ENCODE measurements at regions not wholly inside any gene's neighbourhood (a gene's known extent, or its start where the extent isn't known, plus 50 kb on each side); places are given as distances from the start of the nearest gene placed in this dataset.

DNA sequence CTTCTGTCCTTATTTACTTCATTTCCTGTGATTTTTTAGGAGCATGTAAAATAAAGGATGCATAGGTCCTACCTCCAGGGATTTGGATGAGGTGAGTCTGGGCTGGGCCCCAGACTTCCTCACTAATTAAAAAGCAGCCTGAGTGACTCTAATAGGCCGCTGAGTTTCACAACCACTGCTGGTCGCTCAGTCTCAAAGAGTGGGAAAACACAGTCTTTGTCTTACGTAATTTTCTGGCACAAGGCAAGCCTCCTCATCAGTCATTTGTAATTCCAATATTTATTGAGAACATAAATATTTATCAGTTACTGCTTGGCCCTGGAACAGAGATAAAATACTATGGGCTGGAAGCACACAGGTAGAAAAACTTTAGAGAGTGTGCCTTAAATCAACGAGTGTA lies 195.4 kb upstream of the RUNX1 start:
- Histone ChIP-seq H3K27me3 (ENCODE audit: insufficient read depth, low read length) (no peaks in the 10 kb centered on the region), H3T11ph (ENCODE audit: low read length) (no peak overlapping the region), H2BK120ac (ENCODE audit: low read depth, low read length, poor library complexity, severe bottlenecking) (no peak overlapping the region), H3K79me1 (ENCODE audit: insufficient read depth, low read depth, low read length, poor library complexity, severe bottlenecking) (no peaks in the 10 kb centered on the region), H3K14ac (ENCODE audit: insufficient read depth, low read length) (no peak overlapping the region), H4K8ac (replicated peaks; ENCODE audit: insufficient read length, low read depth, low read length) (no peak overlapping the region), H3K23me2 (ENCODE audit: insufficient read length, low read depth, low read length, poor library complexity, severe bottlenecking) (no peaks in the 10 kb centered on the region), H3K23ac (ENCODE audit: insufficient read length, low read depth, low read length) (no peak overlapping the region), H2BK20ac (ENCODE audit: low read depth, low read length, poor library complexity, severe bottlenecking) (no peak overlapping the region), H4K20me1 (ENCODE audit: control insufficient read depth, insufficient read depth, insufficient read length) (no peaks in the 10 kb centered on the region), H2BK12ac (ENCODE audit: insufficient read length, low read depth, low read length) (no peak overlapping the region), H4K5ac (ENCODE audit: insufficient read length, low read depth, low read length) (no peak overlapping the region), H3K27ac (ENCODE audit: insufficient read length, low read depth, low read length) (no peak overlapping the region), H2BK5ac (ENCODE audit: insufficient read length, low read length) (no peak overlapping the region), H2AK5ac (ENCODE audit: insufficient read length, low read length) (no peak overlapping the region), H3K56ac (ENCODE audit: insufficient read length, low read depth, low read length) (no peak overlapping the region), H3K18ac (ENCODE audit: insufficient read length, low read depth, low read length) (no peak overlapping the region), H4K91ac (ENCODE audit: insufficient read length, low read depth, low read length) (no peak overlapping the region), H2BK15ac (ENCODE audit: low read depth, low read length) (no peak overlapping the region), H3K9me3 (ENCODE audit: control insufficient read depth, low read depth, low read length) (no peaks in the 10 kb centered on the region), H3K4ac (ENCODE audit: low read depth, low read length) (no peak overlapping the region), H2AFZ (ENCODE audit: low read length) (no peak overlapping the region), H3K9ac (ENCODE audit: extremely low read depth, insufficient read length, low read length) (no peak overlapping the region), H3K4me2 (ENCODE audit: insufficient read depth, insufficient read length, low read length) (no peak overlapping the region), H3K4me1 (ENCODE audit: insufficient read depth, low read length) (no peaks in the 10 kb centered on the region), H3K79me2 (ENCODE audit: insufficient read depth, low read length) (no peaks in the 10 kb centered on the region)
- DNase-seq, result no peak
- no CpG with 5 or more reads among the region's 4 CpGs for WGBS (ENCODE audit: extremely low coverage, insufficient read length, low lambda C conversion rate)
- TF ChIP-seq, protein P1, sequence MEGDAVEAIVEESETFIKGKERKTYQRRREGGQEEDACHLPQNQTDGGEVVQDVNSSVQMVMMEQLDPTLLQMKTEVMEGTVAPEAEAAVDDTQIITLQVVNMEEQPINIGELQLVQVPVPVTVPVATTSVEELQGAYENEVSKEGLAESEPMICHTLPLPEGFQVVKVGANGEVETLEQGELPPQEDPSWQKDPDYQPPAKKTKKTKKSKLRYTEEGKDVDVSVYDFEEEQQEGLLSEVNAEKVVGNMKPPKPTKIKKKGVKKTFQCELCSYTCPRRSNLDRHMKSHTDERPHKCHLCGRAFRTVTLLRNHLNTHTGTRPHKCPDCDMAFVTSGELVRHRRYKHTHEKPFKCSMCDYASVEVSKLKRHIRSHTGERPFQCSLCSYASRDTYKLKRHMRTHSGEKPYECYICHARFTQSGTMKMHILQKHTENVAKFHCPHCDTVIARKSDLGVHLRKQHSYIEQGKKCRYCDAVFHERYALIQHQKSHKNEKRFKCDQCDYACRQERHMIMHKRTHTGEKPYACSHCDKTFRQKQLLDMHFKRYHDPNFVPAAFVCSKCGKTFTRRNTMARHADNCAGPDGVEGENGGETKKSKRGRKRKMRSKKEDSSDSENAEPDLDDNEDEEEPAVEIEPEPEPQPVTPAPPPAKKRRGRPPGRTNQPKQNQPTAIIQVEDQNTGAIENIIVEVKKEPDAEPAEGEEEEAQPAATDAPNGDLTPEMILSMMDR (conservative IDR thresholded peaks at IDR 0.05), result no peak
- peaks cover 0 to 3% of the 10 kb centered on the region in 2 experiments; a peak in 2 of 5 replicates for H3K9me3 Mint-ChIP-seq
- no peak overlapping the region for H3K27ac Mint-ChIP-seq
- H3K4me3 Mint-ChIP-seq, result no peak overlapping the region
- H3K4me1 Mint-ChIP-seq, result peaks cover 7% of the 10 kb centered on the region in 2 experiments; a peak in 3 of 4 replicates
- H3K27me3 Mint-ChIP-seq (ENCODE audit: low read depth), result no peaks in the 10 kb centered on the region
- no peaks in the 10 kb centered on the region for H3K36me3 Mint-ChIP-seq (ENCODE audit: insufficient read depth in 1 of 3, low read depth in 3 of 3)

All from H9 (cell line).